ENCODE measurements at regions not wholly inside any gene's neighbourhood (a gene's known extent, or its start where the extent isn't known, plus 50 kb on each side); places are given as distances from the start of the nearest gene placed in this dataset.

DNA sequence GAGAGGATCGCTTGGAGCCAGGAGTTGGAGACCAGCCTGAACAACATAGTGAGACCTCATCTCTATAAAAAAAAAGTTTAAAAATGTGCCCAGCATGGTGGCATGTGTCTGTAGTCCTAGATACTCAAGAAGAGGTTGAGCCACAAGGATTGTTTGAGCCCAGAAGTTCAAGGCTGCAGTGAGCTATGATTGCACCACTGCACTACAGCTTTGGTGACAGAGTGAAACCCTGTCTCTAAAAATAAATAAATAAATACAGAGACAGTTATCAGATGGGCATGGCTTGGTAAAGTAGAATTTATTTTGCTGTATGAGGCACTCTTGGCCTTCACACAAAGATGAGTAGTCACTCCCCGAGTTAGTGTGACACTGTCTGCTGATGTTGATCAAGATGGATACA, 54.1 kb upstream of the SPRY1 start:
- Histone ChIP-seq H4K20me1 (ENCODE audit: control insufficient read depth, insufficient read depth, low read depth, low read length) (no peaks in the 10 kb centered on the region), H3K36me3 (ENCODE audit: control insufficient read depth, low read length) (no peaks in the 10 kb centered on the region), H3K27ac (ENCODE audit: low read depth, low read length) (no peak overlapping the region), H3F3A (ENCODE audit: control insufficient read depth, insufficient read depth) (no peaks in the 10 kb centered on the region), H3K79me2 (ENCODE audit: control insufficient read depth, low read length) (no peaks in the 10 kb centered on the region), H3K4me2 (ENCODE audit: low read length) (no peak overlapping the region), H3K9me3 (ENCODE audit: control insufficient read depth, insufficient read depth, low read length) (no peaks in the 10 kb centered on the region), H3K27me3 (ENCODE audit: control insufficient read depth, low read length) (0 out of 2 replicates have a peak, but pooled peaks cover 2% of the 10 kb centered on the region), H3K4me3 (ENCODE audit: low read length) (no peak overlapping the region), H3K9me2 (replicated peaks; ENCODE audit: control insufficient read depth, low read length) (no peaks in the 10 kb centered on the region), H3K4me1 (ENCODE audit: control insufficient read depth, low read length) (no peaks in the 10 kb centered on the region)
- no peak for TF ChIP-seq EZH2phosphoT487 (IDR thresholded peaks at IDR 0.05; ENCODE audit: borderline replicate concordance, low read length)

DNA sequence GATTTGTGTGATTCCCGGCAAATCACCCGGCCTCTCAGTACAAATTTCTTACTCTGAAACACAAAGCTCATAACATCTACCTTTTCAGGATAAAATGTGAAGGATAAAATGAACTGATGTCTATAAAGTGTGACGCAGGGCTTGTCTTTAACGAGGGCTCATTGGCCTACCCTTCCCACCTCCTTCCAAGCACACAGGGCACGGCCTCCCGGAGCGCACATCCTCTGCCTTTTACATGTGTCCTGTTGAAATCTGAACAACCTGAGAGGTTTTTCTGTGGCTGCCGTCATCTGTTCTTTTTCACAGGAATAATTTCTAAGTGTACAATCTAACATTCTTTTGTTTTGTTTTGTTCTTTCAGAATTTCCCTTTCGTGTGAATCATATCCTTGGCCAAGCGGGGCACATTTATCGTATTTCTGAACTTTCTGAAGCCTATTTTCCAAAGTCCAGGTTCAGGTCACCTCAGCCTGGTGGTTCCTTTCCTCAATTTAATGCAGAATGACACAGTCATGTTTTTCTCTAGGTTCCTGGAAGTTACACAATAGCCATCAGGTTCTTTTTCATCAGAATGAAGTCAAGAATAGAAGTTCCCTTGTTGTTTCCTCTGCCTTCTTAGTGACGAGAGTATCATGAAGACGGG, 53.1 kb upstream of the SPRY1 start:
- TF ChIP-seq, protein P1, sequence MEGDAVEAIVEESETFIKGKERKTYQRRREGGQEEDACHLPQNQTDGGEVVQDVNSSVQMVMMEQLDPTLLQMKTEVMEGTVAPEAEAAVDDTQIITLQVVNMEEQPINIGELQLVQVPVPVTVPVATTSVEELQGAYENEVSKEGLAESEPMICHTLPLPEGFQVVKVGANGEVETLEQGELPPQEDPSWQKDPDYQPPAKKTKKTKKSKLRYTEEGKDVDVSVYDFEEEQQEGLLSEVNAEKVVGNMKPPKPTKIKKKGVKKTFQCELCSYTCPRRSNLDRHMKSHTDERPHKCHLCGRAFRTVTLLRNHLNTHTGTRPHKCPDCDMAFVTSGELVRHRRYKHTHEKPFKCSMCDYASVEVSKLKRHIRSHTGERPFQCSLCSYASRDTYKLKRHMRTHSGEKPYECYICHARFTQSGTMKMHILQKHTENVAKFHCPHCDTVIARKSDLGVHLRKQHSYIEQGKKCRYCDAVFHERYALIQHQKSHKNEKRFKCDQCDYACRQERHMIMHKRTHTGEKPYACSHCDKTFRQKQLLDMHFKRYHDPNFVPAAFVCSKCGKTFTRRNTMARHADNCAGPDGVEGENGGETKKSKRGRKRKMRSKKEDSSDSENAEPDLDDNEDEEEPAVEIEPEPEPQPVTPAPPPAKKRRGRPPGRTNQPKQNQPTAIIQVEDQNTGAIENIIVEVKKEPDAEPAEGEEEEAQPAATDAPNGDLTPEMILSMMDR (IDR thresholded peaks at IDR 0.05; ENCODE audit: low read depth, low read length, poor library complexity, severe bottlenecking), result no peak
- no peak for TF ChIP-seq EZH2phosphoT487 (IDR thresholded peaks at IDR 0.05; ENCODE audit: borderline replicate concordance, low read length)
- Histone ChIP-seq H3K27me3 (ENCODE audit: control insufficient read depth, low read length) (0 out of 2 replicates have a peak, but pooled peaks cover 2% of the 10 kb centered on the region), H3K79me2 (ENCODE audit: control insufficient read depth, low read length) (no peaks in the 10 kb centered on the region), H3K9me2 (replicated peaks; ENCODE audit: control insufficient read depth, low read length) (no peaks in the 10 kb centered on the region), H3K9me3 (ENCODE audit: control insufficient read depth, insufficient read depth, low read length) (no peaks in the 10 kb centered on the region), H4K20me1 (ENCODE audit: control insufficient read depth, insufficient read depth, low read depth, low read length) (no peaks in the 10 kb centered on the region), H3K27ac (ENCODE audit: low read depth, low read length) (no peak overlapping the region), H3K4me2 (ENCODE audit: low read length) (no peak overlapping the region), H3F3A (ENCODE audit: control insufficient read depth, insufficient read depth) (no peaks in the 10 kb centered on the region), H3K4me1 (ENCODE audit: control insufficient read depth, low read length) (no peaks in the 10 kb centered on the region), H3K36me3 (ENCODE audit: control insufficient read depth, low read length) (no peaks in the 10 kb centered on the region), H3K4me3 (ENCODE audit: low read length) (no peak overlapping the region)

- no peak for TF ChIP-seq EZH2phosphoT487 (IDR thresholded peaks at IDR 0.05; ENCODE audit: borderline replicate concordance, low read length)
- TF ChIP-seq, protein P1 (IDR thresholded peaks at IDR 0.05; ENCODE audit: low read depth, low read length, poor library complexity, severe bottlenecking), result no peak
- Histone ChIP-seq H3K9me2 (replicated peaks; ENCODE audit: control insufficient read depth, low read length) (no peaks in the 10 kb centered on the region), H3K4me3 (ENCODE audit: low read length) (no peak overlapping the region), H3K36me3 (ENCODE audit: control insufficient read depth, low read length) (no peaks in the 10 kb centered on the region), H3K79me2 (ENCODE audit: control insufficient read depth, low read length) (no peaks in the 10 kb centered on the region), H3K4me2 (ENCODE audit: low read length) (no peak overlapping the region), H3K27ac (ENCODE audit: low read depth, low read length) (no peak overlapping the region), H3K4me1 (ENCODE audit: control insufficient read depth, low read length) (no peaks in the 10 kb centered on the region), H3K9me3 (ENCODE audit: control insufficient read depth, insufficient read depth, low read length) (no peaks in the 10 kb centered on the region), H3K27me3 (ENCODE audit: control insufficient read depth, low read length) (0 out of 2 replicates have a peak, but pooled peaks cover 2% of the 10 kb centered on the region), H3F3A (ENCODE audit: control insufficient read depth, insufficient read depth) (no peaks in the 10 kb centered on the region), H4K20me1 (ENCODE audit: control insufficient read depth, insufficient read depth, low read depth, low read length) (no peaks in the 10 kb centered on the region)
Measured at GRCh38 chr4:123345137-123345934, 51.3 kb upstream of the SPRY1 start.

GRCh38 chr4:123345935-123346300, 50.7 kb upstream of the SPRY1 start:
- no peaks in the 10 kb centered on the region for H3K9me2 ChIP-seq (replicated peaks; ENCODE audit: control insufficient read depth, low read length)
- H3K4me3 ChIP-seq (ENCODE audit: low read length), result no peak overlapping the region
- no peak overlapping the region for H3K27ac ChIP-seq (ENCODE audit: low read depth, low read length)
- no peaks in the 10 kb centered on the region for H3K36me3 ChIP-seq (ENCODE audit: control insufficient read depth, low read length)
- H3K4me2 ChIP-seq (ENCODE audit: low read length), result no peak overlapping the region
- no peaks in the 10 kb centered on the region for H4K20me1 ChIP-seq (ENCODE audit: control insufficient read depth, insufficient read depth, low read depth, low read length)
- H3K79me2 ChIP-seq (ENCODE audit: control insufficient read depth, low read length), result no peaks in the 10 kb centered on the region
- H3K4me1 ChIP-seq (ENCODE audit: control insufficient read depth, low read length), result no peaks in the 10 kb centered on the region
- H3K27me3 ChIP-seq (ENCODE audit: control insufficient read depth, low read length), result 0 out of 2 replicates have a peak, but pooled peaks cover 2% of the 10 kb centered on the region
- TF ChIP-seq, protein P1 (IDR thresholded peaks at IDR 0.05; ENCODE audit: low read depth, low read length, poor library complexity, severe bottlenecking), result no peak
- TF ChIP-seq EZH2phosphoT487 (IDR thresholded peaks at IDR 0.05; ENCODE audit: borderline replicate concordance, low read length), result no peak
- no peaks in the 10 kb centered on the region for H3K9me3 ChIP-seq (ENCODE audit: control insufficient read depth, insufficient read depth, low read length)
- no peaks in the 10 kb centered on the region for H3F3A ChIP-seq (ENCODE audit: control insufficient read depth, insufficient read depth)
